Osteoblast (primary cell): ENCODE measurements at regions not wholly inside any gene's neighbourhood (a gene's known extent, or its start where the extent isn't known, plus 50 kb on each side); places are given as distances from the start of the nearest gene placed in this dataset.

Experiments used
- DNase-seq: peaks from one replicate; pipeline ENCODE4 v3.0.0; 2011; ENCODE audit warnings: low spot score, mixed read lengths; ENCODE audit not compliant: insufficient read length; ENCODE audit errors: missing footprints
- H2AFZ ChIP-seq: 2 replicates; pipeline ENCODE4 v1.6.0; 2011; ENCODE audit warnings: mild to moderate bottlenecking, low read length
- H3K27ac ChIP-seq: 2 replicates; pipeline ENCODE4 v1.5.1; 2011; ENCODE audit warnings: mild to moderate bottlenecking, low read depth, low read length, moderate library complexity
- H3K27me3 ChIP-seq: 2 replicates; pipeline ENCODE4 v1.6.0; 2012; ENCODE audit warnings: mild to moderate bottlenecking, control low read depth, inconsistent platforms, low read length, moderate library complexity; ENCODE audit not compliant: insufficient read depth
- H3K36me3 ChIP-seq: 2 replicates; pipeline ENCODE4 v1.5.1; 2011; ENCODE audit warnings: mild to moderate bottlenecking, low read length, control low read depth, moderate library complexity; ENCODE audit not compliant: insufficient read depth
- H3K4me1 ChIP-seq: 2 replicates; pipeline ENCODE4 v1.5.1; 2011; ENCODE audit warnings: mild to moderate bottlenecking, low read length, control low read depth, moderate library complexity; ENCODE audit not compliant: insufficient read depth
- H3K4me2 ChIP-seq: 2 replicates; pipeline ENCODE4 v1.6.0; 2011; ENCODE audit warnings: mild to moderate bottlenecking, low read length; ENCODE audit not compliant: insufficient read depth
- H3K4me3 ChIP-seq: fragments of 200-600 bp; sonication (generic); 3 replicates; pipeline ENCODE4 v1.5.1; 2012; ENCODE audit warnings: mild to moderate bottlenecking, low read length, inconsistent platforms; ENCODE audit not compliant: insufficient read depth
- H3K79me2 ChIP-seq: 2 replicates; pipeline ENCODE4 v1.6.0; 2012; ENCODE audit warnings: mild to moderate bottlenecking, low read length, control low read depth, inconsistent platforms; ENCODE audit not compliant: insufficient read depth
- H3K9me3 ChIP-seq: 2 replicates; pipeline ENCODE4 v1.5.1; 2011; ENCODE audit warnings: low read depth, low read length, control low read depth
- H4K20me1 ChIP-seq: 2 replicates; pipeline ENCODE4 v1.6.0; 2012; ENCODE audit warnings: mild to moderate bottlenecking, low read length, control low read depth; ENCODE audit not compliant: insufficient read depth
- TF ChIP-seq, protein P1 (sequence below): IDR thresholded peaks from 2 replicates; pipeline ENCODE4 v1.5.1; 2011; ENCODE audit warnings: mild to moderate bottlenecking, low read depth, low read length, moderate library complexity; ENCODE audit errors: extremely low read depth

DNA sequence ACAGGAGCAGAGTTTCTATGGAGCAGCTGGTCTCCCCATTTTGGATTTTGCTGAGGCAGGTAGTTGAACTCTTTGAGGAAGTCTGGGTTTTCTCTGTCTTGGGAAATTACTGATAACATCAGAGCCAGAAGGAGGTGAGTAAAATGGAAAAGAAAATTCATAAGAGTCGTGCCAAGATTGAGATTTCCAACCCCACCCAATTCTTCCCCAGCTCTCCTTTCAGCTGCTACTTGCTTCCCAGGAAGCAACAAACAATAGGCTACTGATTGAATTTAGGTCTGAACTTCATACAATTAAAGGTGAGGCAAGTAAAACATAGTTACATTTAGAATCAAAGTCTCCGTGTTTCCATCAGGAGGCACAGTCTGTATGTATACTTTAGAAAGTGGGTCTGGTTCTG, 54.6 kb upstream of the EOLA2 start:
- Histone ChIP-seq H4K20me1 (no peaks in the 10 kb centered on the region), H3K27ac (no peak overlapping the region), H3K9me3 (no peaks in the 10 kb centered on the region), H3K36me3 (peaks cover 3% of the 10 kb centered on the region), H2AFZ (no peak overlapping the region), H3K27me3 (no peaks in the 10 kb centered on the region), H3K79me2 (no peaks in the 10 kb centered on the region), H3K4me1 (no peaks in the 10 kb centered on the region), H3K4me2 (no peak overlapping the region), H3K4me3 (no peak overlapping the region)
- peak; percentile 36 for DNase-seq
- TF ChIP-seq, protein P1, sequence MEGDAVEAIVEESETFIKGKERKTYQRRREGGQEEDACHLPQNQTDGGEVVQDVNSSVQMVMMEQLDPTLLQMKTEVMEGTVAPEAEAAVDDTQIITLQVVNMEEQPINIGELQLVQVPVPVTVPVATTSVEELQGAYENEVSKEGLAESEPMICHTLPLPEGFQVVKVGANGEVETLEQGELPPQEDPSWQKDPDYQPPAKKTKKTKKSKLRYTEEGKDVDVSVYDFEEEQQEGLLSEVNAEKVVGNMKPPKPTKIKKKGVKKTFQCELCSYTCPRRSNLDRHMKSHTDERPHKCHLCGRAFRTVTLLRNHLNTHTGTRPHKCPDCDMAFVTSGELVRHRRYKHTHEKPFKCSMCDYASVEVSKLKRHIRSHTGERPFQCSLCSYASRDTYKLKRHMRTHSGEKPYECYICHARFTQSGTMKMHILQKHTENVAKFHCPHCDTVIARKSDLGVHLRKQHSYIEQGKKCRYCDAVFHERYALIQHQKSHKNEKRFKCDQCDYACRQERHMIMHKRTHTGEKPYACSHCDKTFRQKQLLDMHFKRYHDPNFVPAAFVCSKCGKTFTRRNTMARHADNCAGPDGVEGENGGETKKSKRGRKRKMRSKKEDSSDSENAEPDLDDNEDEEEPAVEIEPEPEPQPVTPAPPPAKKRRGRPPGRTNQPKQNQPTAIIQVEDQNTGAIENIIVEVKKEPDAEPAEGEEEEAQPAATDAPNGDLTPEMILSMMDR: no peak

GRCh38 chrX:149993989-149994388, 55.7 kb upstream of the EOLA2 start:
- Histone ChIP-seq H3K4me1 (no peaks in the 10 kb centered on the region), H3K27ac (no peak overlapping the region), H4K20me1 (no peaks in the 10 kb centered on the region), H3K4me2 (no peak overlapping the region), H2AFZ (no peak overlapping the region), H3K4me3 (no peak overlapping the region), H3K79me2 (no peaks in the 10 kb centered on the region), H3K36me3 (peaks cover 3% of the 10 kb centered on the region), H3K27me3 (no peaks in the 10 kb centered on the region), H3K9me3 (no peaks in the 10 kb centered on the region)
- TF ChIP-seq, protein P1: no peak
- no peak for DNase-seq

DNA sequence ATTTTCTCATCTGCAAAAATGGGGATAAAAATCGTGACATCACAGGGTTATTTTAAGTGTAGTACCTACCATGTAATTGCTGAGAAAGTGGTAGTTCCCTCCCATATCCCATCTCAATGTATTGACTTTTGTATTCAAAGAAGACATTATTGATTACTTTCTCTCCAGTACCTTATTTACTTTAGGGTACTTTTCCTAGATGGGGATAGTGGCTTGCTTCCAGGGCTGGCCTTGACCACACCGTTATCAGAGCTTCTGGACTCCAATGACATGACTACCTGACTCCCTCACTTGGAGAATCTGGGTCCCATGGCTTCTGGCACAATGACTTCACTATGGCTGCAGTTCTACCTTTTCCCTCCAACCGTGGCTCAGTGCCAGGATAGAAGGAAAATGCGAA, 58.2 kb upstream of the EOLA2 start:
- H3K36me3 ChIP-seq: peaks cover 3% of the 10 kb centered on the region
- no peaks in the 10 kb centered on the region for H3K79me2 ChIP-seq
- no peak overlapping the region for H3K4me3 ChIP-seq
- no peaks in the 10 kb centered on the region for H3K4me1 ChIP-seq
- no peaks in the 10 kb centered on the region for H3K27me3 ChIP-seq
- TF ChIP-seq, protein P1: no peak
- no peaks in the 10 kb centered on the region for H4K20me1 ChIP-seq
- H3K9me3 ChIP-seq: no peaks in the 10 kb centered on the region
- DNase-seq: no peak
- no peak overlapping the region for H2AFZ ChIP-seq
- no peak overlapping the region for H3K27ac ChIP-seq
- H3K4me2 ChIP-seq: no peak overlapping the region

- H3K27me3 ChIP-seq: no peaks in the 10 kb centered on the region
- no peaks in the 10 kb centered on the region for H3K36me3 ChIP-seq
- H3K4me2 ChIP-seq: no peak overlapping the region
- no peak overlapping the region for H3K27ac ChIP-seq
- H3K4me3 ChIP-seq: no peak overlapping the region
- no peaks in the 10 kb centered on the region for H3K4me1 ChIP-seq
- H3K9me3 ChIP-seq: no peaks in the 10 kb centered on the region
- H3K79me2 ChIP-seq: no peaks in the 10 kb centered on the region
- no peaks in the 10 kb centered on the region for H4K20me1 ChIP-seq
- no peak overlapping the region for H2AFZ ChIP-seq
- DNase-seq: no peak
- TF ChIP-seq, protein P1: no peak
Measured at GRCh38 chrX:150005027-150005426, 66.7 kb upstream of the EOLA2 start.
